Pancreas (tissue), 10 donors: ENCODE measurements at regions not wholly inside any gene's neighbourhood (a gene's known extent, or its start where the extent isn't known, plus 50 kb on each side); places are given as distances from the start of the nearest gene placed in this dataset.

Experiments
- ATAC-seq, 4 donors: fragments of 200-7000 bp; cut with Tn5 transposase; one replicate each; pipeline versions ENCODE4 v1.8.0 to v1.9.1; 2020; ENCODE audit warnings: mild to moderate bottlenecking in 4 of 4, moderate library complexity in 4 of 4
- DNase-seq, 6 donors: peaks; one replicate each; pipeline ENCODE4 v3.0.0-alpha.2; 2020
- FAIRE-seq: peaks from 2 replicates; lab custom pipeline; 2012; peaks lifted over from hg19 to GRCh38; lab: Jason Lieb, UNC
- H3K27ac ChIP-seq, 4 donors: fragments of 200-600 bp; sonication (generic); 1 replicate in 3 of 4; 2 replicates in 1 of 4; pipeline versions ENCODE4 v1.5.0 to v1.8.0; 2020
- H3K27me3 ChIP-seq, 4 donors: fragments of 200-600 bp; one replicate each; pipeline ENCODE4 v1.8.0; 2021
- H3K36me3 ChIP-seq, 3 donors: fragments of 200-600 bp; sonication (generic) in 1 of 3; one replicate each; pipeline versions ENCODE4 v1.5.0 to v1.8.0; 2020 to 2021
- H3K4me1 ChIP-seq, 3 donors: fragments of 200-600 bp; one replicate each; pipeline ENCODE4 v1.8.0; 2021
- H3K4me3 ChIP-seq, 4 donors: fragments of 200-600 bp; sonication (generic) in 2 of 4; one replicate each; pipeline versions ENCODE4 v1.5.0 to v1.8.0; 2020 to 2021
- H3K9me3 ChIP-seq, 4 donors: fragments of 200-600 bp; one replicate each; pipeline ENCODE4 v1.8.0; 2021
- CTCF ChIP-seq, 4 donors: fragments of 200-600 bp; sonication (generic) in 3 of 4; IDR thresholded peaks; one replicate each; pipeline versions ENCODE4 v1.5.0 to v1.8.0; 2021; ENCODE audit warnings: antibody characterized with exemption in 4 of 4
- WGBS, 2 donors: extraction: QIAGEN DNeasy Blood & Tissue Kit; methylation state at CpG; one replicate each; pipeline ENCODE4 v1.1.7; 2013; 5-methylcytosine and 5-hydroxymethylcytosine counted together
- intact Hi-C, 3 donors: fragments of 100-400 bp; cut with DNase I; formaldehyde crosslinking; loops; one replicate each; pipeline versions ENCODE4 v1.11.1 to v1.14.2; 2022
- donor health status: healthy with polysubstance abuse.
- donor health status: DM: no; HTN: no; CAD: no; lungs with moderate emphysema.
- donor health status: DM: no; HTN: no; CAD: no.
- donor health status: control.
- donor health status: control.
- donor health status: Bipolar disorder and iron deficiency.
- donor health status: DM: yes; HTN: yes; CAD: no.
- donor health status: DM: no; HTN: no; CAD: no.
- donor health status: DM: no; HTN: no; CAD: no.
- donor health status: DM: yes; HTN: yes; CAD: no.

GRCh38 chr1:244199902-244200301 is 148.8 kb downstream of the ZBTB18 start:
- WGBS, 2 donors = 95 to 97% methylated on average over 4 of the region's 4 CpGs
- DNase-seq (no peak), FAIRE-seq (no peak), ATAC-seq (no peak)
- Histone ChIP-seq H3K4me3 (no peak overlapping the region), H3K9me3 (no peaks in the 10 kb centered on the region), H3K36me3 (no peaks in the 10 kb centered on the region), H3K27me3 (no peaks in the 10 kb centered on the region), H3K4me1 (no peaks in the 10 kb centered on the region), H3K27ac (no peak overlapping the region)
- no peak for TF ChIP-seq CTCF (IDR thresholded peaks at IDR 0.05)
- intact Hi-C loops = no loop called here

- Histone ChIP-seq H3K4me1 (no peaks in the 10 kb centered on the region), H3K9me3 (no peaks in the 10 kb centered on the region), H3K27me3 (no peaks in the 10 kb centered on the region), H3K4me3 (no peak overlapping the region), H3K36me3 (no peaks in the 10 kb centered on the region), H3K27ac (no peak overlapping the region)
- intact Hi-C loops = no loop called here
- 67 to 83% methylated on average over 8 of the region's 8 CpGs for WGBS, 2 donors
- FAIRE-seq (no peak), DNase-seq (no peak), ATAC-seq (no peak)
- no peak for TF ChIP-seq CTCF (IDR thresholded peaks at IDR 0.05)
These were observed 149.5 kb downstream of the ZBTB18 start for GRCh38 chr1:244200596-244200995.

- 86 to 87% methylated on average over 8 of the region's 8 CpGs for WGBS, 2 donors
- no peaks in the 10 kb centered on the region for H3K4me1 ChIP-seq
- no peak overlapping the region for H3K4me3 ChIP-seq
- DNase-seq = no peak
- no peak for FAIRE-seq
- no peak overlapping the region for H3K27ac ChIP-seq
- no peak for TF ChIP-seq CTCF (IDR thresholded peaks at IDR 0.05)
- ATAC-seq = no peak
- no peaks in the 10 kb centered on the region for H3K36me3 ChIP-seq
- intact Hi-C loops = no loop called here
- no peaks in the 10 kb centered on the region for H3K27me3 ChIP-seq
- no peaks in the 10 kb centered on the region for H3K9me3 ChIP-seq
These were observed 150.7 kb downstream of the ZBTB18 start for GRCh38 chr1:244201750-244202149.

GRCh38 chr1:244204004-244204403 is 152.9 kb downstream of the ZBTB18 start:
- no peak overlapping the region for H3K27ac ChIP-seq
- intact Hi-C loops = no loop called here
- no peaks in the 10 kb centered on the region for H3K27me3 ChIP-seq
- 76 to 80% methylated on average over 9 of the region's 9 CpGs for WGBS, 2 donors
- no peaks in the 10 kb centered on the region for H3K4me1 ChIP-seq
- ATAC-seq (no peak), DNase-seq (no peak), FAIRE-seq (no peak)
- no peak for TF ChIP-seq CTCF (IDR thresholded peaks at IDR 0.05)
- H3K9me3 ChIP-seq = no peaks in the 10 kb centered on the region
- H3K36me3 ChIP-seq = no peaks in the 10 kb centered on the region
- no peak overlapping the region for H3K4me3 ChIP-seq

GRCh38 chr1:244205171-244205570 is 154.1 kb downstream of the ZBTB18 start:
- WGBS, 2 donors = 57 to 79% methylated on average over 3 of the region's 3 CpGs
- DNase-seq (no peak), FAIRE-seq (no peak), ATAC-seq (no peak)
- Histone ChIP-seq H3K27me3 (no peaks in the 10 kb centered on the region), H3K4me3 (no peak overlapping the region), H3K36me3 (no peaks in the 10 kb centered on the region), H3K9me3 (no peaks in the 10 kb centered on the region), H3K27ac (no peak overlapping the region), H3K4me1 (no peaks in the 10 kb centered on the region)
- TF ChIP-seq CTCF (IDR thresholded peaks at IDR 0.05) = no peak
- intact Hi-C loops = no loop called here
